Mesothelial cell of epicardium (in vitro differentiated cells): ENCODE measurements at regions not wholly inside any gene's neighbourhood (a gene's known extent, or its start where the extent isn't known, plus 50 kb on each side); places are given as distances from the start of the nearest gene placed in this dataset.

Source experiments
- DNase-seq, 2 experiments: peaks; one replicate each; pipeline ENCODE4 v3.0.0; 2021; ENCODE audit warnings: low spot score in 2 of 2; ENCODE audit not compliant: unreplicated experiment in 2 of 2
- H3K27ac Mint-ChIP-seq: 2 replicates; pipeline ENCODE4 v1.8.0; 2021; ENCODE audit warnings: mixed read lengths
- H3K27me3 Mint-ChIP-seq: 2 replicates; pipeline ENCODE4 v1.8.0; 2021; ENCODE audit warnings: low read depth, mixed read lengths
- H3K36me3 Mint-ChIP-seq: 2 replicates; pipeline ENCODE4 v1.8.0; 2021; ENCODE audit warnings: mixed read lengths
- H3K4me1 Mint-ChIP-seq: 2 replicates; pipeline ENCODE4 v1.8.0; 2021; ENCODE audit warnings: mixed read lengths
- H3K4me3 Mint-ChIP-seq: 2 replicates; pipeline ENCODE4 v1.8.0; 2021; ENCODE audit warnings: mild to moderate bottlenecking, moderate library complexity, mixed read lengths
- H3K9me3 Mint-ChIP-seq: 2 replicates; pipeline ENCODE4 v1.8.0; 2021; ENCODE audit warnings: mixed read lengths
- CTCF ChIP-seq: fragments of 200-600 bp; sonication (generic); IDR thresholded peaks from one replicate; pipeline ENCODE4 v1.5.0; 2021; ENCODE audit warnings: antibody characterized with exemption; ENCODE audit not compliant: unreplicated experiment

GRCh38 chr3:182246870-182247269 lies 535.1 kb downstream of the SOX2 start:
- Mint-ChIP-seq H3K4me1 (no peaks in the 10 kb centered on the region), H3K36me3 (no peaks in the 10 kb centered on the region), H3K4me3 (no peak overlapping the region), H3K9me3 (no peaks in the 10 kb centered on the region), H3K27ac (no peak overlapping the region), H3K27me3 (peaks cover 3% of the 10 kb centered on the region)
- no peak for DNase-seq
- TF ChIP-seq CTCF, result no peak

DNA sequence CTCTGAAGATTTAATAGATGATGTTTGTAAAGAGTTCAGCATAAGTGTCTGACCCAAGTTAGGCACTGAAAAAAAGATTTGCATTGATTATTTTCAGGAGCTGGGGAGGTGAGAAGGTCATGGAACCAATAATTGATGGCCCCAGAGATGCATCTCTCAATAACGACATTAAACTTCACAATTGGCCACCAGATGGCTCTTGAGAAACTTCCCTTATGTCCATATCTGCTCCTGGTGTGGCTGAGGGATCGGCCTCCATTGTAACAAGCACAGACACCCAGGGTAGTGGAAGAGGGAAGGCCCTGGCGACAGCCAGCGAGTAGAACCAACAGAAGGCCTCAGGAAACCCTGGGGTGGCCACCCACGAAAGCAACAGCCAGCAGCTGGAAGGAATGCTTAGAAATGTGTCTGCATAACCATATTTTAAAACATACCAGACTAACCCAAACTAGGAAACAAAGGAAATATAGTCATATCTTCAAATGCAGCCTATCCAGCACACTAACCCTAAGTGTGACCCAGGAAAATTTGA lies 536.7 kb downstream of the SOX2 start:
- no peak for DNase-seq
- Mint-ChIP-seq H3K27me3 (peaks cover 10% of the 10 kb centered on the region), H3K36me3 (no peaks in the 10 kb centered on the region), H3K9me3 (no peaks in the 10 kb centered on the region), H3K4me3 (no peak overlapping the region), H3K4me1 (no peaks in the 10 kb centered on the region), H3K27ac (no peak overlapping the region)
- TF ChIP-seq CTCF, result no peak

GRCh38 chr3:182252802-182253201 lies 540.5 kb upstream of the ATP11B start:
- no peak for TF ChIP-seq CTCF
- DNase-seq, result no peak
- Mint-ChIP-seq H3K4me3 (no peak overlapping the region), H3K27me3 (peaks cover 16% of the 10 kb centered on the region), H3K9me3 (no peaks in the 10 kb centered on the region), H3K27ac (no peak overlapping the region), H3K36me3 (no peaks in the 10 kb centered on the region), H3K4me1 (no peaks in the 10 kb centered on the region)

- H3K9me3 Mint-ChIP-seq, result no peaks in the 10 kb centered on the region
- no peak overlapping the region for H3K4me3 Mint-ChIP-seq
- no peak overlapping the region for H3K27ac Mint-ChIP-seq
- H3K27me3 Mint-ChIP-seq, result peaks cover 23% of the 10 kb centered on the region
- no peak for DNase-seq
- no peaks in the 10 kb centered on the region for H3K36me3 Mint-ChIP-seq
- TF ChIP-seq CTCF, result no peak
- no peaks in the 10 kb centered on the region for H3K4me1 Mint-ChIP-seq
These were observed 538.1 kb upstream of the ATP11B start for GRCh38 chr3:182255158-182255557.

DNA sequence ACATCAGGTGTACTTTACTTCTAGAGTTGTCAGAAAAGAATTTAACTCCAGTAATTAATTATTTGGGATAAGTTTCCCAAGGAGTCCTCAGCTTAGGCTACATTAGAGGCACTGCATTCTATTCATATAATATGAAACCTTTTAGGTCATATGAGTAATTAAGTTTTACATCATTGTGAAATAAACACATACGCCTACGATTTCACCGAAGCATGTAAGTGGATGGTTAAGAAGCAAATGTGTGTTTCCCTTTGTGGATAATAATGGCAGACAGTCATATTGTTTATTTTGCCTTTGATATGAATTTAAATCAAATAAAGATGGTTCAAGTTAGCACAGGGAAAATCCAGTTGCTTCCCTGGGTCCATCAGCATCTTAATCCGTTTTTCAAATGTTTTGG lies 535.9 kb upstream of the ATP11B start:
- Mint-ChIP-seq H3K4me1 (peaks cover 6% of the 10 kb centered on the region), H3K36me3 (no peaks in the 10 kb centered on the region), H3K4me3 (no peak overlapping the region), H3K27ac (no peak overlapping the region), H3K27me3 (peaks cover 34% of the 10 kb centered on the region), H3K9me3 (no peaks in the 10 kb centered on the region)
- no peak for TF ChIP-seq CTCF
- no peak for DNase-seq
